ENCODE measurements at regions not wholly inside any gene's neighbourhood (a gene's known extent, or its start where the extent isn't known, plus 50 kb on each side); places are given as distances from the start of the nearest gene placed in this dataset.

DNA sequence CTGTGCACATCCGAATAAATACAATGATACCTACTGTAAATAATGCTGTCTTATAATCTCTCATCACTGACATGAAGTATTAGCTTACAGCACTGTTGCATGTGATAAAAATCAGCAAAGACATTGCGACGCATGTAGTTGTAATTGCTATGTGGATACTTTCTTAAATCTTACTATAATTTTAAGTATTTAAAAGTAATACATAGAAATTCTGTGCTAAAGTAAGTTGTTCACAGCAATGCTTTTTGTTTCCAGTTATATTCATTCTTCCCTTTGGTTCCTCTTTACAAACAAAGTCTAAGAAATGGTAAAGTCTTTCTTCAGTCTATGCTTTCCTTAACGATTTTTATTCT, 113.7 kb upstream of the DGKB start:
- TF ChIP-seq, protein P1, sequence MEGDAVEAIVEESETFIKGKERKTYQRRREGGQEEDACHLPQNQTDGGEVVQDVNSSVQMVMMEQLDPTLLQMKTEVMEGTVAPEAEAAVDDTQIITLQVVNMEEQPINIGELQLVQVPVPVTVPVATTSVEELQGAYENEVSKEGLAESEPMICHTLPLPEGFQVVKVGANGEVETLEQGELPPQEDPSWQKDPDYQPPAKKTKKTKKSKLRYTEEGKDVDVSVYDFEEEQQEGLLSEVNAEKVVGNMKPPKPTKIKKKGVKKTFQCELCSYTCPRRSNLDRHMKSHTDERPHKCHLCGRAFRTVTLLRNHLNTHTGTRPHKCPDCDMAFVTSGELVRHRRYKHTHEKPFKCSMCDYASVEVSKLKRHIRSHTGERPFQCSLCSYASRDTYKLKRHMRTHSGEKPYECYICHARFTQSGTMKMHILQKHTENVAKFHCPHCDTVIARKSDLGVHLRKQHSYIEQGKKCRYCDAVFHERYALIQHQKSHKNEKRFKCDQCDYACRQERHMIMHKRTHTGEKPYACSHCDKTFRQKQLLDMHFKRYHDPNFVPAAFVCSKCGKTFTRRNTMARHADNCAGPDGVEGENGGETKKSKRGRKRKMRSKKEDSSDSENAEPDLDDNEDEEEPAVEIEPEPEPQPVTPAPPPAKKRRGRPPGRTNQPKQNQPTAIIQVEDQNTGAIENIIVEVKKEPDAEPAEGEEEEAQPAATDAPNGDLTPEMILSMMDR (IDR thresholded peaks at IDR 0.05): no peak
- TF ChIP-seq EP300 (IDR thresholded peaks at IDR 0.05) (no peak), POLR2A (IDR thresholded peaks at IDR 0.05) (no peak)
